Immature natural killer cell (primary cell): ENCODE measurements at regions not wholly inside any gene's neighbourhood (a gene's known extent, or its start where the extent isn't known, plus 50 kb on each side); places are given as distances from the start of the nearest gene placed in this dataset.

Source experiments
- DNase-seq, 3 donors: peaks; one replicate each; pipeline ENCODE4 v3.0.0; 2022; ENCODE audit warnings: mixed read lengths in 1 of 3
- H3K27ac Mint-ChIP-seq, 6 donors: one replicate each; pipeline ENCODE4 v1.8.0; 2020; ENCODE audit warnings: mixed read lengths in 6 of 6, mild to moderate bottlenecking in 5 of 6, inconsistent platforms in 4 of 6, moderate library complexity in 3 of 6
- H3K27me3 Mint-ChIP-seq, 3 donors: one replicate each; pipeline ENCODE4 v1.8.0; 2020 to 2021; ENCODE audit warnings: low read depth in 3 of 3, mild to moderate bottlenecking in 3 of 3, mixed read lengths in 3 of 3, moderate library complexity in 3 of 3, inconsistent platforms in 1 of 3
- H3K36me3 Mint-ChIP-seq, 3 donors: one replicate each; pipeline ENCODE4 v1.8.0; 2020; ENCODE audit warnings: mixed read lengths in 3 of 3, inconsistent platforms in 2 of 3, mild to moderate bottlenecking in 2 of 3
- H3K4me1 Mint-ChIP-seq, 2 donors: one replicate each; pipeline ENCODE4 v1.8.0; 2020; ENCODE audit warnings: inconsistent platforms in 2 of 2, mild to moderate bottlenecking in 2 of 2, mixed read lengths in 2 of 2, moderate library complexity in 1 of 2
- H3K4me3 Mint-ChIP-seq, 5 donors: one replicate each; pipeline ENCODE4 v1.8.0; 2020; ENCODE audit warnings: mild to moderate bottlenecking in 5 of 5, mixed read lengths in 5 of 5, inconsistent platforms in 3 of 5, moderate library complexity in 3 of 5
- H3K9me3 Mint-ChIP-seq, 6 donors: one replicate each; pipeline ENCODE4 v1.8.0; 2020; ENCODE audit warnings: mild to moderate bottlenecking in 6 of 6, mixed read lengths in 6 of 6, inconsistent platforms in 4 of 6, moderate library complexity in 3 of 6

DNA sequence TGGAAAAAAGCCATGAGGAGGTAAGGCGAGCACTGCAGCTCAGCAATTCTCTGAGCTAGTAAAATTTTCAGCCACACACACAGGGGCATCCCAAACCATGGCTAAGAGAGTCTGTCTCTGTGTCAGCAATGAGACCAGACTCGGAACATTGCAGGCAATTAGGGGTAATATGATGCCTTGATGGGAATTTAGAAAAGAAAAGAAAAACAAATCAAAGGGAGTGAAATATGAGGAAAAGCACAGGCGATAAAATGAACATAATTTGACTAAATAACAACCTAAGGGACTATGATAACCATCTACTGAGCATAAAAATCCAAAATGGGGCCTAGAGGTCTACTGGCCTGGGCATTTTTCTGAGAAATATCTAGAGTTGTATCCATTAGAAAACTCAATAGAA, 546.0 kb upstream of the PSMD7 start:
- Mint-ChIP-seq H3K27me3 (peaks cover 0 to 3% (median 2%) of the 10 kb centered on the region in 3 donors), H3K36me3 (no peaks in the 10 kb centered on the region), H3K27ac (no peak overlapping the region), H3K9me3 (peaks cover 0 to 9% (median 3%) of the 10 kb centered on the region in 6 donors), H3K4me1 (no peaks in the 10 kb centered on the region), H3K4me3 (no peak overlapping the region)
- no peak for DNase-seq

DNA sequence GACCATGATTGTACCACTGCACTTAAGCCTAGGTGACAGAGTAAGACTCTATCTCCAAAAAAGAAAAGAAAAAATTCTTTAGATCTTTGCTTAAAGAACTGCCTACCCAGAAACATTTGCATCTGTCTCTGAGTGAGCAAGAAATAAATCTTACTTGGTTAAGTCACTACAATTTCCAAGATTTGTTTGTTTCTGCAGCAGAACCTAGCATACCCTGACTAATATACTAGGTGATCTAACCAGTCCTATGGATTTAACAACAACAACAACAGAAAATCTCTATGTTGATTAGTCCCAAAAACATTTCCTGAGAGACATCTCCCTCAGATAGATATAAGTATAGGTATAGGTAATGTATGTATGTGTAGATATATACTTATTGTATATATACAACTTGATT, 549.3 kb upstream of the PSMD7 start:
- peaks cover 0 to 11% (median 4%) of the 10 kb centered on the region in 6 donors for H3K9me3 Mint-ChIP-seq
- DNase-seq, result no peak
- no peaks in the 10 kb centered on the region for H3K4me1 Mint-ChIP-seq
- no peak overlapping the region for H3K27ac Mint-ChIP-seq
- H3K4me3 Mint-ChIP-seq, result no peak overlapping the region
- H3K27me3 Mint-ChIP-seq, result peaks cover 0 to 2% (median 0%) of the 10 kb centered on the region in 3 donors
- no peaks in the 10 kb centered on the region for H3K36me3 Mint-ChIP-seq

GRCh38 chr16:73746554-73746953, 550.1 kb upstream of the PSMD7 start:
- Mint-ChIP-seq H3K27me3 (peaks cover 0 to 2% (median 0%) of the 10 kb centered on the region in 3 donors), H3K36me3 (no peaks in the 10 kb centered on the region), H3K9me3 (peaks cover 0 to 11% (median 4%) of the 10 kb centered on the region in 6 donors), H3K27ac (no peak overlapping the region), H3K4me1 (no peaks in the 10 kb centered on the region), H3K4me3 (no peak overlapping the region)
- no peak for DNase-seq

GRCh38 chr16:73743665-73744496, 552.7 kb upstream of the PSMD7 start:
- Mint-ChIP-seq H3K27ac (no peak overlapping the region), H3K36me3 (no peaks in the 10 kb centered on the region)

DNA sequence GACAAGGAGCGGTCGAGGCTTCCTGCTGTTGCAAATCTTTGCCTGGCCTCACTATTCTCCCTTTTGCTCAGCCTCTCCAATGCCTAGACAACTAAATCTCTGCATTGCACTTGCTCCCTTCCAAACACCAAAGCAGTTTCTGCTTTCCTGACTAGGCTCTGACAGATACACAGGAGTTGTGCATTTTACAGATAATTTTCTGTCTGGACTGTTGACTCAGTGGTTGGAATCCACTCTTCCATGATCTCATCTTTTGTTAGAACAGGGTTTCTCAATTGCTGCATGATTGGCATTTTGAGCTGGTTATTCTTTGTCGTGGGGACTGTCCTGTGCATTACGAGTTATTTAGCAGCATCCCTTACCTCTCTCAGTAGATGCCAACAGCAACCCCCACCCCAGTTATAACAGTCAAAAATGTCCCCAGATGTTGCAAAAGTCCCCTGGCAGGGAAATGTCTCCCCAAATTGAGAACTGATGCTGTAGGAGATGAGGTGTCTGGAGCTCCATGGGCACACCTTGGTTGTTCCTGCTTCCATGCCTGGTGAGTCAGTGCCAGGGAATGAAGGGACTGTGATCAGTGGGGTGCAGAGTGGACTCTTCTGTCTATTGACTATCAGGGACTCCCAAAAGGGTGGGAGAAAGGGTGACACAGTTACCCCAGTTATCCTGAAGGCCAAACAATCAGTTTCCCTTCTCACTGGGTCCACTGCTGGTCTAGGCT, 557.4 kb upstream of the PSMD7 start:
- Mint-ChIP-seq H3K9me3 (peaks cover 0 to 24% (median 2%) of the 10 kb centered on the region in 6 donors), H3K4me3 (no peak overlapping the region), H3K27ac (no peak overlapping the region), H3K27me3 (no peaks in the 10 kb centered on the region), H3K36me3 (no peaks in the 10 kb centered on the region), H3K4me1 (no peaks in the 10 kb centered on the region)
- no peak for DNase-seq

More at GRCh38 chr16:73743665-73744496, 552.7 kb upstream of the PSMD7 start:
- Mint-ChIP-seq H3K4me3 (no peak overlapping the region), H3K9me3 (peaks cover 0 to 14% (median 1%) of the 10 kb centered on the region in 6 donors), H3K4me1 (no peaks in the 10 kb centered on the region), H3K27me3 (no peaks in the 10 kb centered on the region)
- DNase-seq, result no peak

GRCh38 chr16:73738266-73738665, 558.3 kb upstream of the PSMD7 start:
- Mint-ChIP-seq H3K4me1 (no peaks in the 10 kb centered on the region), H3K9me3 (peaks cover 0 to 24% (median 2%) of the 10 kb centered on the region in 6 donors), H3K27me3 (peaks cover 0 to 3% (median 0%) of the 10 kb centered on the region in 3 donors), H3K4me3 (no peak overlapping the region), H3K27ac (no peak overlapping the region), H3K36me3 (no peaks in the 10 kb centered on the region)
- DNase-seq, result no peak

DNA sequence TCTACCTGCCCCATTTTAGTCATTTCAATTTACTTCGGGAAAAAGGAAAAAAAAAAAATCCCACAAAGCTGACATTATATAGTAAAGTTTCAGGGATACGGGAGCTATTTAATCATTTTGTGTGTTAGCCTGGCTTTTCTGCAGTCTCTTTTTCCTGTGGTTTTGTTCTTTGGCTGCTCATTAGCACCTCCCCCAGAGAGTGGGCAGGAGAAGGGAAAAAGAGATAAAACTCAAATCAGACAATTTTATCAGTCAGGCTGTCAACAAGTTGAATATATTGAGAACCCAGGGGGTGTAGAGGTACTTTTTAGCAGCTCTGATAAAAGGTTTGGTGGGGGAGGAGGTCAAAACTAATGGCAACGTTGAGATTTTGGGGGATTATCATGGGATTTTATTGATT, 559.0 kb upstream of the PSMD7 start:
- no peak for DNase-seq
- peaks cover 0 to 3% (median 0%) of the 10 kb centered on the region in 3 donors for H3K27me3 Mint-ChIP-seq
- no peaks in the 10 kb centered on the region for H3K4me1 Mint-ChIP-seq
- H3K36me3 Mint-ChIP-seq, result no peaks in the 10 kb centered on the region
- H3K27ac Mint-ChIP-seq, result no peak overlapping the region
- H3K9me3 Mint-ChIP-seq, result peaks cover 0 to 20% (median 2%) of the 10 kb centered on the region in 6 donors
- no peak overlapping the region for H3K4me3 Mint-ChIP-seq

DNA sequence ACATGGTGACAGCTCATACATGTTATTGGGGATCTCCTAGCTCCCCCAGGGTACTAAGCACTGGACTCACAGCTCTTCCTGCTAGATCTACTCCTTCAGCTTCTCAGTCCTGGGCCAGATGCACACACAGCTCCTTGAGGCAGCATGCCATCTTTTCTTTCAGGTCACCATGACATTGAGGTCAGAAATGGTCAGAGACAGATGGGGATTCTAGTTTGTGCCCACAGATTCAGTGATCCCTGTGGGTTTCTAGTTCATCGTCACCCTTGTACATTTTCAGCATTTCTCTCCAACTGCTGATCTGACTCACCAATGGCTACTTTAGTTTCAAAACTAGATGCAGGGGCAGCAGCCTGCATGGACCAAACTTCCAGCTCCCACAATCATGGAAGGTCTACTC, 560.7 kb upstream of the PSMD7 start:
- no peak overlapping the region for H3K27ac Mint-ChIP-seq
- H3K4me3 Mint-ChIP-seq, result no peak overlapping the region
- H3K36me3 Mint-ChIP-seq, result no peaks in the 10 kb centered on the region
- no peak for DNase-seq
- H3K9me3 Mint-ChIP-seq, result peaks cover 0 to 18% (median 2%) of the 10 kb centered on the region in 6 donors
- no peaks in the 10 kb centered on the region for H3K4me1 Mint-ChIP-seq
- H3K27me3 Mint-ChIP-seq, result peaks cover 0 to 3% (median 0%) of the 10 kb centered on the region in 3 donors

DNA sequence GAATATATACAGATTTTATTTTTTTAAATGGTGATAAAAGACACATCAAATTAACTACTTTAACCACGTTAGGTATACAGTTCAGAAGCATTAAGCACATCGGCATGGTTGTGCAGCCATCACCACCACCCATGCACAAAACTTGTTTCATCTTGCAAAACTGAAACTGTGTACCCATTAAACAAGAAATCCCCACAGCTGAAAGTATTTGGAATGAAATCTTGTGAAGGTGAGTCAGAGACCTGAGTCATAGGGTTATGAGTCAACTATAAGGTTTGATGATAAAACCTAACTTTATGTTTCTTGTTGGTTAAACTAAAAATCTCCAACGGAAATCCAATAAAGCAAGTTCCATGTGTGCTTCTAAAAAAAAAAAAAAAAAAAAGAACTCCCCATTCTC, 561.6 kb upstream of the PSMD7 start:
- no peak overlapping the region for H3K27ac Mint-ChIP-seq
- H3K36me3 Mint-ChIP-seq, result no peaks in the 10 kb centered on the region
- H3K9me3 Mint-ChIP-seq, result peaks cover 0 to 18% (median 3%) of the 10 kb centered on the region in 6 donors
- DNase-seq, result no peak
- H3K4me3 Mint-ChIP-seq, result no peak overlapping the region
- H3K27me3 Mint-ChIP-seq, result peaks cover 0 to 3% (median 0%) of the 10 kb centered on the region in 3 donors
- H3K4me1 Mint-ChIP-seq, result no peaks in the 10 kb centered on the region

- H3K36me3 Mint-ChIP-seq, result no peaks in the 10 kb centered on the region
These were observed 563.9 kb upstream of the PSMD7 start for GRCh38 chr16:73732681-73733080.

GRCh38 chr16:73732143-73732542, 564.5 kb upstream of the PSMD7 start:
- Mint-ChIP-seq H3K36me3 (no peaks in the 10 kb centered on the region), H3K4me3 (no peak overlapping the region), H3K9me3 (peaks cover 0 to 13% (median under 1%) of the 10 kb centered on the region in 6 donors), H3K27ac (no peak overlapping the region), H3K4me1 (no peaks in the 10 kb centered on the region), H3K27me3 (peaks cover 0 to 3% (median 3%) of the 10 kb centered on the region in 3 donors)
- DNase-seq, result no peak

More at GRCh38 chr16:73732681-73733080, 563.9 kb upstream of the PSMD7 start:
- no peak for DNase-seq
- Mint-ChIP-seq H3K27me3 (peaks cover 0 to 3% (median 3%) of the 10 kb centered on the region in 3 donors), H3K4me3 (no peak overlapping the region), H3K27ac (no peak overlapping the region), H3K4me1 (no peaks in the 10 kb centered on the region), H3K9me3 (peaks cover 0 to 18% (median under 1%) of the 10 kb centered on the region in 6 donors)

DNA sequence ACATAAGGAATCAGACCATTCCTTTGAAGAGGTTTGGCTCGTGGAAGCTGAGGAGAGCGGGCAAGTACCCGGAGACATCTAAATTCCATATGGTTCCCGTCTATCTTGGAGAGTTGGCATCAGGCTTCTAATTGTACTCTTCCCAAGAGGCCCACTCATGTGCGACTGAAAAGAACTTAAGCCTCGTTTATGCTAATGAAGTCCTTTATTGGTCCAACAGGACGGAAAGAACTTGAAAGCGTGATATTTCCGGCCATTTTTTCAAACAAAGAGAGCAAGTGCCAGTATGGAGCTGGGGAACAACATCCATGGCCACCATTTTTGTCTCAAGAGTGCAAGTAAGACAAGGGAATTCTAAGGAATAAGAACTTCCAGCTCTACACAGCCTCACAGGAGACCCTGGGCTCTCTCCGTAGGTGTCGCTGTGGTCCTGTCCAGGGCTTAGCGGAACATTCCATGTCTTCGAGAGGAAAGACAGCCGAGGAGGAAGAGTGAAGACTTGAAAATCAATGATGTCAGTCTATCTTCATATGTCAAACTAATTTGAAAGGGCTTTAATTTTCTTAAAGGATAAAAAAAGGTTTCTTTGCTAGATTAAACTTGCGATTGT, 566.0 kb upstream of the PSMD7 start:
- no peak for DNase-seq
- H3K36me3 Mint-ChIP-seq, result no peaks in the 10 kb centered on the region
- no peak overlapping the region for H3K4me3 Mint-ChIP-seq
- H3K9me3 Mint-ChIP-seq, result peaks cover 0 to 13% (median under 1%) of the 10 kb centered on the region in 6 donors
- no peak overlapping the region for H3K27ac Mint-ChIP-seq
- no peaks in the 10 kb centered on the region for H3K4me1 Mint-ChIP-seq
- peaks cover 0 to 5% (median 3%) of the 10 kb centered on the region in 3 donors for H3K27me3 Mint-ChIP-seq

GRCh38 chr16:73725156-73725555, 571.5 kb upstream of the PSMD7 start:
- no peak for DNase-seq
- Mint-ChIP-seq H3K27me3 (peaks cover 0 to 3% (median 3%) of the 10 kb centered on the region in 3 donors), H3K9me3 (peaks cover 0 to 8% (median 0%) of the 10 kb centered on the region in 6 donors), H3K36me3 (no peaks in the 10 kb centered on the region), H3K4me1 (no peaks in the 10 kb centered on the region), H3K27ac (no peak overlapping the region), H3K4me3 (no peak overlapping the region)

GRCh38 chr16:73724503-73724902, 572.1 kb upstream of the PSMD7 start:
- no peak for DNase-seq
- Mint-ChIP-seq H3K4me1 (no peaks in the 10 kb centered on the region), H3K27me3 (peaks cover 0 to 3% (median 3%) of the 10 kb centered on the region in 3 donors), H3K27ac (no peak overlapping the region), H3K4me3 (no peak overlapping the region), H3K9me3 (peaks cover 0 to 5% (median 1%) of the 10 kb centered on the region in 6 donors), H3K36me3 (no peaks in the 10 kb centered on the region)
